ENCODE measurements at regions not wholly inside any gene's neighbourhood (a gene's known extent, or its start where the extent isn't known, plus 50 kb on each side); places are given as distances from the start of the nearest gene placed in this dataset.
A peak's percentile ranks its signal among the peaks of the same experiment; 100 is the strongest.

GRCh38 chr5:42888771-42889170, 77.1 kb upstream of the SELENOP start:
- H3K9ac ChIP-seq (ENCODE audit: low read depth in 2 of 2, low read length in 2 of 2): no peak overlapping the region
- no peak overlapping the region for H3K4me3 ChIP-seq
- no peak overlapping the region for H3K27ac ChIP-seq
- DNase-seq: no peak
- H3K4me1 ChIP-seq: no peaks in the 10 kb centered on the region
- no peaks in the 10 kb centered on the region for H3K36me3 ChIP-seq
- no peaks in the 10 kb centered on the region for H3K27me3 ChIP-seq
- intact Hi-C loops (cut with DNase I): loop anchor here (10.0 kb wide), 1 partner anchor 74 kb away; the partner anchor contains the start of gene SELENOP
- no peak for TF ChIP-seq CTCF (IDR thresholded peaks at IDR 0.05)
- no peaks in the 10 kb centered on the region for H3K9me3 ChIP-seq

- no peak overlapping the region for H3K4me3 ChIP-seq
- peak overlapping the region in 1 of 2 donors; percentile 9 for H3K9ac ChIP-seq (ENCODE audit: low read depth in 2 of 2, low read length in 2 of 2)
- no peaks in the 10 kb centered on the region for H3K9me3 ChIP-seq
- intact Hi-C loops (cut with DNase I): loop anchor here (10.0 kb wide), 1 partner anchor 73 kb away; the partner anchor contains the start of gene SELENOP
- no peaks in the 10 kb centered on the region for H3K4me1 ChIP-seq
- peak overlapping the region; percentile 42 for H3K27ac ChIP-seq
- DNase-seq: no peak
- no peaks in the 10 kb centered on the region for H3K27me3 ChIP-seq
- TF ChIP-seq CTCF (IDR thresholded peaks at IDR 0.05): no peak
- no peaks in the 10 kb centered on the region for H3K36me3 ChIP-seq
These were observed 75.9 kb upstream of the SELENOP start for GRCh38 chr5:42887575-42887974.

DNA sequence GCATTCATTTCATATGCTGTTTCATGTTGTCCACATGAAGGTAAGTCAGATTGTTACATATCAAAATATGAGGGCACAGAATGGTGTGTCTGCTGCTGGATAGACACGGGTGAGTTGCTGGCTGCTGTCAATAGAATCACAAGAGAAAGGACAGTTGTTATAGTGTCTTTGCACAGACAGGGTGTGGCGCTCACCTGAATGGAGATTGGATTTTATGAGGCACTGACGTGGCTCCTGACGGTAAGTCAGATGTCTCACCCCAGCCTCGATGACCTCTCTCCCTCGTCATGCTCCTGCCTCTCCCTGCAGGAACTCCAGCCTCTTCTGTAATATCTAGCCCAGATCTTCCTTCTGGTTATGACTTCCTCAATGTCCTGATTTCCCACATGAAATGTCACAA, 75.4 kb upstream of the SELENOP start:
- H3K9ac ChIP-seq (ENCODE audit: low read depth in 2 of 2, low read length in 2 of 2): no peak overlapping the region

GRCh38 chr5:42886635-42887034, 74.9 kb upstream of the SELENOP start:
- TF ChIP-seq CTCF (IDR thresholded peaks at IDR 0.05): no peak
- intact Hi-C loops (cut with DNase I): loop anchor here (10.0 kb wide), 1 partner anchor 72 kb away; the partner anchor contains the start of gene SELENOP
- no peaks in the 10 kb centered on the region for H3K4me1 ChIP-seq
- H3K9ac ChIP-seq (ENCODE audit: low read depth in 2 of 2, low read length in 2 of 2): no peak overlapping the region
- no peak overlapping the region for H3K4me3 ChIP-seq
- peak overlapping the region; percentile 30 for H3K27ac ChIP-seq
- H3K9me3 ChIP-seq: no peaks in the 10 kb centered on the region
- no peak for DNase-seq
- no peaks in the 10 kb centered on the region for H3K36me3 ChIP-seq
- H3K27me3 ChIP-seq: no peaks in the 10 kb centered on the region

More for the DNA sequence above, 75.4 kb upstream of the SELENOP start:
- intact Hi-C loops (cut with DNase I): loop anchor here (10.0 kb wide), 1 partner anchor 72 kb away; the partner anchor contains the start of gene SELENOP
- Histone ChIP-seq H3K4me1 (no peaks in the 10 kb centered on the region), H3K4me3 (no peak overlapping the region), H3K9me3 (no peaks in the 10 kb centered on the region), H3K27ac (peak overlapping the region; percentile 42), H3K36me3 (no peaks in the 10 kb centered on the region), H3K27me3 (no peaks in the 10 kb centered on the region)
- no peak for TF ChIP-seq CTCF (IDR thresholded peaks at IDR 0.05)
- peak; percentile 88 for DNase-seq

- Histone ChIP-seq H3K27me3 (no peaks in the 10 kb centered on the region), H3K36me3 (no peaks in the 10 kb centered on the region), H3K27ac (no peak overlapping the region), H3K9me3 (no peaks in the 10 kb centered on the region), H3K4me3 (no peak overlapping the region), H3K4me1 (no peaks in the 10 kb centered on the region), H3K9ac (ENCODE audit: low read depth in 2 of 2, low read length in 2 of 2) (no peak overlapping the region)
- DNase-seq: no peak
- TF ChIP-seq CTCF (IDR thresholded peaks at IDR 0.05): no peak
- intact Hi-C loops (cut with DNase I): loop anchor here (10.0 kb wide), 1 partner anchor 70 kb away; the partner anchor contains the start of gene SELENOP
These were observed 72.6 kb upstream of the SELENOP start for GRCh38 chr5:42884326-42884725.
